GM21360 (cell line): ENCODE measurements at regions not wholly inside any gene's neighbourhood (a gene's known extent, or its start where the extent isn't known, plus 50 kb on each side); places are given as distances from the start of the nearest gene placed in this dataset.
"Not testable (repeated sequence)": the region's sequence is repeated elsewhere in the genome, so short reads cannot be mapped to it uniquely, and the experiment has no call there.

ENCODE experiments used
- ATAC-seq: cut with Tn5 transposase; IDR thresholded peaks from one replicate; pipeline ENCODE4 v1.9.1; 2021; ENCODE audit warnings: mild to moderate bottlenecking, moderate library complexity; ENCODE audit not compliant: unreplicated experiment

DNA sequence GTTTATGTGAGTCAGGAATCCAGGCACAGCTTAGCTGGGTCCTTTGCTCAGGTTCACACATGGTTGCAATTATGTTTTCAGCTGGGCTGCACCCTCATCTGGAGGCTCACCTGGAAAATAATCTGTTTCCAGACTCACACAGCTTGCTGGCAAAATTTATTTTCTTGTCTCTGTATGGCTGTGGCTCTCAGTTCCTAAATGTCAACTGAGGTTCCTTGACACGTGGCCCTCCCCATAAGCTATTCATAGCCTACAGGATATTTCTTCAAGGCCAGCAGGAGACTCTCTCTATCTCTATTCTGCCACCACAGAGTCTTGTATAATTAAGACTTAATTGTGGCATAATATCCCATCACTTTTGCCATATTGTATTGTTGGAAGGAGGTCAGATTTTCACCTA is 732.0 kb downstream of the CDH18 start:
- ATAC-seq: no peak

DNA sequence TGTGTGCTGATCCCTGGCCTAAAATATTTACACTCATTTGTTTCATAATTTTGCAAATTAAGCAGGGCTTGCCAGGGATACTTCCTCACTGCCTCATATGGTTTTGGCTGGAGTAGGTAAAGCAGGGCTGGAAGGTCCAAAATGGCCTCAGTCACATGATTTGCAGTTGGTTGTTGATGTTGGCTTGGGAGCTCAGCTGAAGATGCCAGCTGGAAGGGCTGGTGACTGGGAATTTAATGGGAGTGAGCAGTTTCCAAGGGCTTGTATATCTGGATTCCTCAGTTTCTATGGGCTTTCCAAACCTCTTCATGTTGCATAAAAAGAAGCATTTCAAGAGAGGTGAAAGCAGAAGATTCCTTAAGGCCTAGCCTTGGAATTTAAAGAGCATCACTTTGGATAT is 729.3 kb downstream of the CDH18 start:
- ATAC-seq: no peak

DNA sequence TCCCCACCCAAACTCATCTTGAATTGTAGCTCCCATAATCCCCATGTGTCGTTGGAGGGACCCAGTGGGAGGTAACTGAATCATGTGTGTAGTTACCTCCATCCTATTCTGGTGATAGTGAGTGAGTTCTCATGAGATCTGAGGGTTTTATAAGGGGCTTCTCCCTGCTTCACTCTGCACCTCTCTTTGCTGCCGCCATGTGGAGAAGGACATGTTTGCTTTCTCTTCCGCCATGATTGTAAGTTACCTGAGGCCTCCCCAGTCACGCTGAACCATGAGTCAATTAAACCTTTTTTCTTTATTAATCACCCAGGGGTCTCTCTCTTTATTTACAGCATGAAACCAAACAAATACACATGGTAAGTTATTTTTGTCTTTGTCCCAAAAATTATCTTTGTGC is 726.1 kb downstream of the CDH18 start:
- no peak for ATAC-seq

DNA sequence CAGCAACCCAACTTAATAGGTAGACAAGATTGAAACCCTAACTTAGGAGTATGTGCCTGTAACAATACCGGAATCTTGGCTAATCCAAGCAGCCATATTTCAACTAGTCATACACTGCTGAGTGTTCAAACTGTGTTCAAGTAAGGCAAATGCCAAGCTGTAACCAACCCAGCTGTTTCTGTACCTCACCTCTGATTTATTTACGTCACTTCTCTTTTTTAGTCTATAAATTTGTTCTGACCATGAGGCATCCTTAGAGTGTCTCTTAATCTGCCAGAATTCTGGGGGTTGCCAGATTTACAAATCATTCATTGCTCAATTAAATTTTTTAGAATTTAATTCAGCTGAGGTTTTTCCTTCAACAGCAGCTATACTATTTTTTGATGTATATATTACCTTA is 723.2 kb downstream of the CDH18 start:
- ATAC-seq: no peak

DNA sequence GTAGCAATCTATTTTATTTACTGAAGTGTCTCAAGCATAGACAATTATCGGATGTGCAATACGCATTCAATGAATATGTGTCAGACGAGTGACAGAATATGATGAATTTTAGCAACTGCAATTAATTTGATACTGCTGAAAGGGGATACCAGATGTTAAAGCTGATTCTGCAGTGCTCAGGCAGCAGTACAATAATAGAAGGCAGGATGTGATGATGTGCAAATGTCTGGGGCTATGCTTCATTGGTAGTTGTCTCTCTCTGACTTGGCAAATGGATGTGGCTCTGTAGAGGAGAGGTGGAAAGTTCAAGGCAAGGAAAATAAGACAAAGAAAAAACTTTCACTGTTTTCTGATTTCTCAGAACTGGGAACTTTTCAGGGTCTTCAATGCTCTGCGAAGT is 721.2 kb downstream of the CDH18 start:
- no peak for ATAC-seq

DNA sequence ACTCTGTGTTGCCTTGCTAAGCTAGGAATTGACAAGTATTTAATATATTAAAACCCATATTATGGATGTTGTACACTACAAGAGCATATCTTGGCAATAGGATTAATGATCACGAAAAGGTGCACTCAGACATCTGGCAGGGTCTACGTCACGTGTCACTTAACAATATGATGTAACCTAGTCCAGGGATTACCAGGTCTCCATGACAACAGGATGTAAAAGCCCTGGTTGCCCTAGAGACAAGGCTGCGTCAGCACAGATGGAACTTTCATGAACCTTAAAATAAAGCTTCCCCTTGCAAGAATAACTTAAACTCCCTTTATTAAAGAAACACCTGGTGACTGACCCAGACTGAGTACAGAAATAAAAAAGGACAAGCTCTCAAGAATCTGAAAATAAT is 717.8 kb downstream of the CDH18 start:
- ATAC-seq: no peak

DNA sequence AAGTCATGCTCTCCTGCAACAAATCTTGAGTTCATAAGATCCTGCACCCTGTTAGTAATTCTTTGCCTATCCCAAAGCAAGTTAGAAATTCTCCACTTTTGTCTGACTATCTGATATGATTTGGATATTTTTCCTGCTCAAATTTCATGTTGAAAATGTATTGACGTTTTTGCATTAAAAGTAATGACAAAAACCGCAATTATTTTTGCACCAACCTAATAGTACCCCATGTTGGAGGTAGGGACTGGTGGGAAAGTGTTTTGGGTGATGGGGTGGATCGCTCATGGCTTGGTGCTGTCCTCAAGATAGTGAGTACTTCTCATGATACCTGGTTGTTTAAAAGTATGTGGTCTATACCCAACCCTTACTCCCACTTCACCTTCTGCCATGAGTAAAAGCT is 713.4 kb downstream of the CDH18 start:
- no peak for ATAC-seq

DNA sequence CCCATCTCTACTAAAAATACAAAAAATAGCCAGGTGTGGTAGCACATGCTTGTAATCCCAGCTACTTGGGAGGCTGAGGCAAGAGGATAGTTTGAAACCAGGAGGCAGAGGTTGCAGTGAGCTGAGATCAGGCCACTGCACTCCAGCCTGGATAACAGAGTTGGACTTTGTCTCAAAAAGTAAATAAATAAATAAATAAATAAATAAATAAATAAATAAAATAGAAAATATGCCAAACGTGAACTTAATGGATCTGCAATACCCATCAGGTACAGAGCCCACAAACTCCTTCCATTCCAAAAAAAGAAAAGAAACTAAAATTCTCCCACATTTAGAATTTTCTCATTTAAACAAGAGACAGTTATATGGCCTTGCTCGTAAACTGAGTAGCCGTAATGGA is 702.7 kb downstream of the CDH18 start:
- ATAC-seq: no peak

DNA sequence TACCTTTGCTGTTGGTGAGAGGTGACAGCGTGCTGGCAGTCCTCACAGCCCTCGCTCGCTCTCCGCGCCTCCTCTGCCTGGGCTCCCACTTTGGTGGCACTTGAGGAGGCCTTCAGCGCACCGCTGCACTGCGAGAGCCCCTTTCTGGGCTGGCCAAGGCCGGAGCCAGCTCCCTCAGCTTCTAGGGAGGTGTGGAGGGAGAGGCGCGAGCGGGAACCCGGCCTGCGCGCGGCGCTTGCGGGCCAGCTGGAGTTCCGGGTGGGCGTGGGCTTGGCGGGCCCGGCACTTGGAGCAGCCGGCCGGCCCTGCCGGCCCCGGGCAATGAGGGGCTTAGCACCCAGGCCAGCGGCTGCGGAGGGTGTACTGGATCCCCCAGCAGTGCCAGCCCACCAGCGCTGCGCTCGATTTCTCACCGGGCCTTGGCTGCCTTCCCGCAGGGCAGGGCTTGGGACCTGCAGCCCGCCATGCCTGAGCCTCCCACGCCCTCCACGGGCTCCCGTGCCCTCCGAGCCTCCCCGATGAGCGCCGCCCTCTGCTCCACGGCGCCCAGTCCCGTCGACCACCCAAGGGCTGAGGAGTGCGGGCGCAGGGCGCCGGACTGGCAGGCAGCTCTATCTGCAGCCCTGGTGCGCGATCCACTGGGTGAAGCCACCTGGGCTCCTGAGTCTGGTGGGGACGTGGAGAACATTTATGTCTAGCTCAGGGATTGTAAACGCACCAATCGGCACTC is 700.3 kb downstream of the CDH18 start:
- ATAC-seq: not testable (repeated sequence)

DNA sequence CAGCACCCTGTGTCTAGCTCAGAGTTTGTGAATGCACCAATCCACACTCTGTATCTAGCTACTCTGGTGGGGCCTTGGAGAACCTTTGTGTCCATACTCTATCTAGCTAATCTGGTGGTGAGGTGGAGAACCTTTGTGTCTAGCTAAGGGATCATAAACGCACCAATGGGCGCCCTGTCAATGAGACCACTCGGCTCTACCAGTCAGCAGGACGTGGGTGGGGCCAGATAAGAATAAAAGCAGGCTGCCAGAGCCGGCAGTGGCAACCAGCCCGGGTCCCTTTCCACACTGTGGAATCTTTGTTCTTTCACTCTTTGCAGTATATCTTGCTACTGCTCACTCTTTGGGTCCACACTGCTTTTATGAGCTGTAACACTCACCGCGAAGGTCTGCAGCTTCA is 699.7 kb downstream of the CDH18 start:
- ATAC-seq: not testable (repeated sequence)

DNA sequence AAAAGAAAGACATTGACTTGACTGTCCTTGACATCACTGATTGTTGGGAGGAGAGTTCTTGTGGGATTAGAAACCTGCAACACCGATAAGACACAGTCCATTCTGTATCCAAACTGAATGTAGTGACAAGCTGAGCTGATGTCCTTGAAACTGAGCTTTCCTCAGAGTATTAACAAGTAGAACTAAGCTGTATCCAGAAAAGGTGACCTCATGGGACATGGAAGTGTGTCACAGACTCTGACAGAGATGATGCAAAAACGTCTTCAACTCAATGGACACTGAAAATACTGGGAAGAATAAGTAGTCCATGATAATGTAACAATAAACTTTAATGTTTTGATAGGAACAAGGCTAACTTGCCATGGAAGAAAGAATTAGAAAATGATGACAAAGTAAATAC is 690.1 kb downstream of the CDH18 start:
- no peak for ATAC-seq

DNA sequence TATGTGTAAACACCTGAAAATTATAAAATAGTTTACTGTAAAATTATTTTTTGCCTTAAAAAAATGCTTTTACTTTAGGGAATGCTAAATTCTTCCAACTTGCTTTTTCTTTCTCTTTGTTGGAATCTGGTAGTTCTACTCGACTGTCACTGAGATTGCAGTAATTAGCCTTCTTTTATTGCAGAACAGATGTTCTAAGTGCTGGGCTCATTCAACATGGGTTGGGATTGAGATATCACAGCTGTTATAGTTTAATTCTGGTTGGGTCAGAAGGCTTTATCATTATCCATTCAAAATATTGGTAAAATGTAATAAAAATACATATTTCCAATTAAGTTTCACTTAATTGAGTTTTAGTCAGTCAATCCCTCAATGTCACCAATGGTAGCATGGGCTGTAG is 686.7 kb downstream of the CDH18 start:
- ATAC-seq: no peak

DNA sequence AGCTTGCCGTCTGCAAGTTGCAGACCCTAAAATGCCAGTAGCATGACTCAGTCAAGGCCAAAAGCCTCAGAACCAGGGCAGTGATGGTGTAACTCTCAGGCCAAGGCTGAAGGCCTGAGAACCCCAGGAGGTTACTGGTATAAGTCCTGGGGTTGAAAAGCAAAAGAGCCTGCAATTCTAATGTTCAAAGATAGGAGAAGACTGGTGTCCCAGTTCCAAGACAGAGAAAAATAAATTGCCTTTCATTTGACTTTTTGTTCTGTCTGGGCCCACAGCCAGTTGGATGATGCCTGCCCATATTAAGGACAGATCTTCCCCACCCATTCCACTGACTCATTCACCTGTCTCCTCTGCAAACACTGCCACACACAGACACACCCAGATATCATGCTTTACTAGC is 673.2 kb downstream of the CDH18 start:
- no peak for ATAC-seq

DNA sequence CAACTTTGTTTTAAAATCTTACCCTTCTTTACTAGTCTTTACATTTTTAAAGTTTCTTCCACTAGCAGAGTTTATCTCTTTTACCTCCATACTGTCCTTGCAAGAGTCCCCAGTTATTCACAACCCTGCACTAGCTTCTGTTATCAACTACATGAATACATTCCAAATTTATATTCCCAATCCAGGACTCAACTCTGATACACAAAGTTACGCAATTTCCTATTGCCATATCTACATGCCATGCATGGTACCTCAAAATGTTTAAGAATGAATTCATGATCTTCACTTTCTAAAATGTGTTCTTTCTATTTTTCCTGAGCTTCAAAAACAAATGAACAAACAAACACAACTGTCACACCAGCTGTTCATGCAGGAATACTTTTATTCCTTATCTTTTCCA is 668.7 kb downstream of the CDH18 start:
- no peak for ATAC-seq

DNA sequence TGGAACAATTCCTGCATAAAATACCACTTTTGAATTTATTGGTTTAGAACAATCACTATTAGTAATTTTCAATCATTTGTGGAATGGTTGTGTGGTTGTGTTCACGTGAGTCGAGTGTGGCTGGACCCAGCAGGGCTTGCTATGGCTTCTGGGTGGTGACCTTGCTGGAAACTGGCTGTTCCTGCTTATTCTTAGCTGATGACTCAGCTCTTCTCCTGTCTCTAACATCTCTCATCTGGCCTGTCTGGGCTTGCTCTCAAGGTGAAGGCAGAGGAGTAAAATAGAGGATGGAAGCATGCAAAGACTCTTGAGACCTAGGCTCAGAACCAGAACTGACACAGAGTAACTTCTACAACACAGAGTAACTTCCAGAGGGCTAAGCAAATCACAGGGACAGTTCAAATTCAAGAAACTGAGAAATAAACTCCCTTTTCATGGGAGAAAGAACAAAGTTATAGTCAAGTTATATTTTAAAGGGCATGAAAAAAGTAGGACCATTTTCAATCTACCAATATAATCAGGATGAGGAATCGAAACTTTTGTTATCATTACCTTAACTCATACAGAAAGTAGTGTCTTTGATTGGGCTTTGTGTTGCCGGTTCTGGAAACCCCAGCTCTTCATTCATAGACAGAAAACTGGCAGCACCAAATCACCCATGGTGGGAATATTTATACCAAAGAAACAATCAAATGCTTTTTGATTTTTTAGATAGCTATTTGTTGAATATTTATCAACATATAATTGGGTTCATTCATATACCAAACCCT is 665.1 kb downstream of the CDH18 start:
- peak; percentile 55 for ATAC-seq

DNA sequence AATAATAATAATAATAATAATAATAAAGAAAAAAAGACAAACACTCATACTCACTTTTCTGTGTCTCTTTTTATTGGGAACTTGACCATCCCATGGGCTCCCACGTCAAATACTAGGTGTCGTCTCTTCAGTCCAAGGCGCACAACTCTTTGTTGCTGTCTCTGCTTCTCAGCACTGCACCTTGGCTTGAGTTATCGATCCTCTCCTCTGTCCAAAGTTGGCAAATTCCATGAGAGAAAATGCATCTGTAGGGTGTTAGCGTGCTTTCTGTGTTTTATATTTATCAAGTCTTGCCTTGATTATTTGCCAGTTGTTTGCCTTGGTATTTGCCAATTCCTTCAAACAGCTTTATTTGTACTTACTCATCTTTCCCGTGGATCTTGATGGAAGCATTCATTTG is 653.7 kb downstream of the CDH18 start:
- ATAC-seq: no peak

DNA sequence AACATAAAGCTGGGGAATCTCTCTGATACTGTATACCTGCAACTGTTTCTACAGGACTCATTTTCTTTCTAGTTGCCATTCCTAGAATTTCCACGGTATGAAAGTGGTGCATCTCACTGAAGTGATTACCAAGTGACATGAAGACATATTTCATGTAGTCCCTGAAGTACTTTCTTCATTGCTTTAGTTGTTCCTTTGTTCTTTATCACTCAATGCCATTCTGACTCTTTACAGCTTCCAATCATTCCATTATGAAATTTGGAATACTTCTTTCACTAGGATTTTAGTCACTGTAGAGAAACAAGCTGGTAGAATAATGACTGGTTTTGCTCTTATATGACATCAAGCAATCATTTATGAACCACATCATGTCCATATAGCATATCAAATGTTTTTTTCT is 645.1 kb downstream of the CDH18 start:
- ATAC-seq: no peak

DNA sequence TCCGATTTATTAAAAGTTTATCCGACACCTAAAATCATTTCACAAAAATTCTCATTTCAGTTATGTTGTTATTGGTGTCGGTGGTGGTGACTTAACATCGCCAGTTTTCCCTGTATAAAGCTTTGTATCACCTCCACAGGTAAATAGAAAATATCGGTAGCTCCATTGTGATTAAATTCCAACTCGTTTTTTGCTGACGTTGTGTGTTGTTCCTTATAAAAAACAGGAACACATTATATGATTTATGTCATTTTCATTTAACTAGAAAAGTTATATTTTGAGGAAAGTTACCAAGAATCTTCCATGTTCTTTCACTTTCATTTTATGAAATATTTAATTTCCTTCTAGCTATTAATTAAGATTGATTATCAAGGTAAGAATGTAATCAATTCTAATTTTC is 635.9 kb downstream of the CDH18 start:
- ATAC-seq: no peak

DNA sequence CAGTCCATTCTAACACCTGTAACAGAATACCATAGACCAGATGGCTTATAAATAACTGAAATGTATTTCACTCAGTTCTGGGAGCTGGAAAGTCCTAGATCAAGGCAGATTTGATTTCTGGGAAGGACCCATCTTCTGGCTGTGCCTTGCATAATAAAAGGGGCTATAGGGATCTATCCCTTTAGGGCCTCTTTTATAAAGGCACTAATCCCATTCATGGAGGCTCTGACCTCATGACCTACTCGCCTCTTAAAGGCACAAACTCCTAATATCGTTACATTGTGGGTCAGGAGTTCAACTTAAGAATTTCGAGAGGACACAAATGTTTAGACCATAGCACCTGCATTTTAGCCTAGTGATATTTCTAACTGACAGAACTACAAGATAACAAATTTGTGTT is 619.0 kb downstream of the CDH18 start:
- no peak for ATAC-seq

DNA sequence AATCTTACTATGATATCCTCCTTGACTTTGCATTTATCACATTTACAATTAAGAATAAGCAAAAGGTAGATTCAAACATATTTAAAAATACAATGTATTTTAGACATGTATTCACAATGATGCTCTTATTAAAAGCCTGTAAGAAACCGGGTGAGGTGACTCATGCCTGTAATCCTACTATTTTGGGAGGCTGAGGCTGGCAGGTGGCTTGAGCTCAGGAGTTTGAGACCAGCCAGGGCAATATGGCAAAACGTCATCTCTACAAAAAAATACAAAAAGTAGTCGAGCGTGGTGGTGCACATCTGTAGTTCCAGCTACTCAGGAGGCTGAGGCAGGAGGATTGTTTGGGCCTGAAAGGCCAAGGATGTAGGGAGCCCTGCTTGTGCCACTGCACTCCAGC is 618.4 kb downstream of the CDH18 start:
- ATAC-seq: no peak

DNA sequence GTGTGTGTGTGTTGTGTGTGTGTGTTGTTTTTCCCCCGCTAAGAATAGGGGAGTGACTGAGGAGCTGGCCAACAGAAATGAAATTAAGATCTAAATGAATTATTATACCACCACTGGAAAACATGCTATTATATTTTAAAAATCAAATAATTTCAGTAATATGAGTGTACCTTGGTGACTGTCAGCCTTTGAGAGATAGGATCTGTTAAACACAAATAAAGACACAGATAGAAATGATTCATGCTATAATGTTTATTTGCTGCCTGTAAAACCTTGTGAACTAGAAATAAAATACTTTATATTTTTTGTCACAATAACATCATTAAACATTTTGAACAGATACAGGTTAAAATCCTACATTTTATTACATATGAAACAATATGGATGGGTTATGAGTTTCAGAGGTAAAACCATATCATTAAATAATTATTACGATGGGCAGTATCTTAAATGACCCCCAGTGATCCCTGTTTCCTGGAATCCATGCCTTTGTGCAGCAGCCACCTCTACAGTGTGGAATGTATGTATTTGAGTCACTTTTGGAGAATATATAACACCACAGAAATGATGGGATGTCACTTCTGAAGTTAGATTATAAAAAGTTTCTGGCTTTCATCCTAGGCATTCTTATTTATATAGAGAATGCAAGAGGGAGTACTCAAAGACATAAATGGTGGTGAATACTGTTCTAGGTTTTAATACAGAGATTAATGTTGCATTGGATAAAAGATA is 617.2 kb downstream of the CDH18 start:
- ATAC-seq: no peak

DNA sequence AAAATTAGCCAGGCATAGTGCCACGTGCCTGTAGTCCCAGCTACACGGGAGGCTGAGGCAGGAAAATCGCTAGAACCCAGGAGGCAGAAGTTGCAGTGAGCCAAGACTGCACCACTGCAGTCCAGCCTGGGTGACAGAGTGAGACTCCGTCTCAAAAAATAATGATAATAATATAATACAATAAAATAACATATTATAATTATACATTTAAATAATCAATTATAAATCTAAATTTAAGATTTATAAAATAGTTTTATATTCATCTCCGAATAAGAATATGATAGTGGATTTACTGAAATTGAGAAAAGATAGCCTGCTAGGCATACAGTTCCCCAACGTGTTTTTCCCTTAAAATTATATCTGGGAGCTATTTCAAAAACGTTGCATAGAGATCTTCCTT is 599.6 kb downstream of the CDH18 start:
- ATAC-seq: no peak
